ENCODE measurements at regions not wholly inside any gene's neighbourhood (a gene's known extent, or its start where the extent isn't known, plus 50 kb on each side); places are given as distances from the start of the nearest gene placed in this dataset.

- H3F3A ChIP-seq (ENCODE audit: insufficient read depth, low read length, poor library complexity, severe bottlenecking), result no peaks in the 10 kb centered on the region
- TF ChIP-seq RAD21 (conservative IDR thresholded peaks at IDR 0.05), result no peak
- no peak for TF ChIP-seq POLR2AphosphoS5 (IDR thresholded peaks at IDR 0.05)
- no peak for TF ChIP-seq CTCF (IDR thresholded peaks at IDR 0.05; ENCODE audit: poor library complexity, severe bottlenecking)
- TF ChIP-seq TAF1 (IDR thresholded peaks at IDR 0.05; ENCODE audit: low read depth), result no peak
- no peak for TF ChIP-seq SMC3 (conservative IDR thresholded peaks at IDR 0.05; ENCODE audit: poor library complexity)
- no peak for TF ChIP-seq EZH2 (IDR thresholded peaks at IDR 0.05; ENCODE audit: borderline replicate concordance, insufficient read depth, low read length, poor library complexity, severe bottlenecking)
- TF ChIP-seq MXI1 (conservative IDR thresholded peaks at IDR 0.05; ENCODE audit: poor library complexity, severe bottlenecking), result no peak
- H3K9me2 ChIP-seq (ENCODE audit: insufficient read depth, low read length), result no peaks in the 10 kb centered on the region
- no peaks in the 10 kb centered on the region for H3K27me3 ChIP-seq (ENCODE audit: insufficient read depth, low read depth, low read length)
- H4K20me1 ChIP-seq (ENCODE audit: insufficient read depth), result no peaks in the 10 kb centered on the region
- H3K9ac ChIP-seq (ENCODE audit: low read length), result no peak overlapping the region
- no peak overlapping the region for H2AFZ ChIP-seq (ENCODE audit: low read depth, low read length)
- no peak overlapping the region for H3K27ac ChIP-seq (ENCODE audit: low read length)
- no peak overlapping the region for H3K4me2 ChIP-seq (ENCODE audit: low read length)
- no peaks in the 10 kb centered on the region for H3K79me2 ChIP-seq (replicated peaks; ENCODE audit: insufficient read depth, low read length)
- H3K36me3 ChIP-seq (ENCODE audit: insufficient read depth, low read length), result no peaks in the 10 kb centered on the region
- H3K9me3 ChIP-seq (ENCODE audit: low read length), result no peaks in the 10 kb centered on the region
- no peak overlapping the region for H3K4me3 ChIP-seq (ENCODE audit: low read length)
Observed at GRCh38 chr7:9945857-9946256, 1027.8 kb upstream of the PHF14 start.

GRCh38 chr7:9955138-9955537, 1018.5 kb upstream of the PHF14 start:
- Histone ChIP-seq H3K27me3 (ENCODE audit: insufficient read depth, low read depth, low read length) (no peaks in the 10 kb centered on the region), H3F3A (ENCODE audit: insufficient read depth, low read length, poor library complexity, severe bottlenecking) (no peaks in the 10 kb centered on the region), H3K4me2 (ENCODE audit: low read length) (no peak overlapping the region), H2AFZ (ENCODE audit: low read depth, low read length) (no peak overlapping the region), H3K4me3 (ENCODE audit: low read length) (no peak overlapping the region), H3K36me3 (ENCODE audit: insufficient read depth, low read length) (no peaks in the 10 kb centered on the region), H3K79me2 (replicated peaks; ENCODE audit: insufficient read depth, low read length) (no peaks in the 10 kb centered on the region), H4K20me1 (ENCODE audit: insufficient read depth) (no peaks in the 10 kb centered on the region), H3K9ac (ENCODE audit: low read length) (no peak overlapping the region), H3K9me2 (ENCODE audit: insufficient read depth, low read length) (no peaks in the 10 kb centered on the region), H3K9me3 (ENCODE audit: low read length) (no peaks in the 10 kb centered on the region), H3K27ac (ENCODE audit: low read length) (no peak overlapping the region)
- TF ChIP-seq TAF1 (IDR thresholded peaks at IDR 0.05; ENCODE audit: low read depth) (no peak), POLR2AphosphoS5 (IDR thresholded peaks at IDR 0.05) (no peak), SMC3 (conservative IDR thresholded peaks at IDR 0.05; ENCODE audit: poor library complexity) (no peak), REST (IDR thresholded peaks at IDR 0.05; ENCODE audit: borderline replicate concordance) (no peak), CTCF (IDR thresholded peaks at IDR 0.05; ENCODE audit: poor library complexity, severe bottlenecking) (no peak), EZH2 (IDR thresholded peaks at IDR 0.05; ENCODE audit: borderline replicate concordance, insufficient read depth, low read length, poor library complexity, severe bottlenecking) (no peak), RAD21 (conservative IDR thresholded peaks at IDR 0.05) (no peak), EP300 (conservative IDR thresholded peaks at IDR 0.05; ENCODE audit: poor library complexity, severe bottlenecking) (no peak), MXI1 (conservative IDR thresholded peaks at IDR 0.05; ENCODE audit: poor library complexity, severe bottlenecking) (no peak)

All from neural cell (in vitro differentiated cells).